Karpas-422 (cell line): ENCODE measurements at regions not wholly inside any gene's neighbourhood (a gene's known extent, or its start where the extent isn't known, plus 50 kb on each side); places are given as distances from the start of the nearest gene placed in this dataset.
"Not testable (repeated sequence)": the region's sequence is repeated elsewhere in the genome, so short reads cannot be mapped to it uniquely, and the experiment has no call there.

Experiments
- DNase-seq: peaks from one replicate; pipeline ENCODE4 v3.0.0-alpha.2; 2015
- H2AFZ ChIP-seq: fragments of 200-600 bp; sonication (generic); 2 replicates; pipeline ENCODE4 v1.6.1; 2014; ENCODE audit warnings: antibody characterized with exemption, low read length, mixed read lengths
- H3K27ac ChIP-seq: fragments of 200-600 bp; sonication (generic); 2 replicates; pipeline ENCODE4 v1.5.1; 2014; ENCODE audit warnings: mild to moderate bottlenecking, low read length, moderate library complexity
- H3K27me3 ChIP-seq: fragments of 200-600 bp; sonication (generic); 2 replicates; pipeline ENCODE4 v1.6.1; 2014; ENCODE audit warnings: low read length, mixed read lengths
- H3K36me3 ChIP-seq: fragments of 200-600 bp; sonication (generic); 2 replicates; pipeline ENCODE4 v1.6.1; 2014; ENCODE audit warnings: low read length, mixed read lengths; ENCODE audit not compliant: insufficient read depth
- H3K4me1 ChIP-seq: fragments of 200-600 bp; sonication (generic); 2 replicates; pipeline ENCODE4 v1.6.1; 2014; ENCODE audit warnings: mild to moderate bottlenecking, low read length, mixed read lengths
- H3K4me2 ChIP-seq: fragments of 200-600 bp; sonication (generic); 2 replicates; pipeline ENCODE4 v1.6.1; 2014; ENCODE audit warnings: low read length, low read depth, mild to moderate bottlenecking; ENCODE audit not compliant: poor library complexity, severe bottlenecking
- H3K4me3 ChIP-seq: fragments of 200-600 bp; sonication (generic); 2 replicates; pipeline ENCODE4 v1.5.1; 2014; ENCODE audit warnings: mild to moderate bottlenecking, antibody characterized with exemption, low read length, mixed read lengths
- H3K79me2 ChIP-seq: fragments of 200-600 bp; sonication (generic); 2 replicates; pipeline ENCODE4 v1.6.1; 2014; ENCODE audit warnings: mild to moderate bottlenecking, low read length, mixed read lengths
- H3K9ac ChIP-seq: fragments of 200-600 bp; sonication (generic); 2 replicates; pipeline ENCODE4 v1.6.0; 2014; ENCODE audit warnings: low read length
- H3K9me2 ChIP-seq: fragments of 200-600 bp; sonication (generic), shearing (Covaris generic); replicated peaks from 2 replicates; pipeline ENCODE4 v1.6.0; 2014; ENCODE audit warnings: mild to moderate bottlenecking, low read length, moderate library complexity; ENCODE audit not compliant: insufficient read depth
- H3K9me3 ChIP-seq: fragments of 300-700, 200-600 bp; sonication (generic); 2 replicates; pipeline ENCODE4 v1.6.1; 2014; ENCODE audit warnings: low read length, mixed read lengths
- H4K20me1 ChIP-seq: fragments of 200-600 bp; sonication (generic); 2 replicates; pipeline ENCODE4 v1.6.1; 2014; ENCODE audit warnings: mild to moderate bottlenecking, antibody characterized with exemption, low read length, low read depth; ENCODE audit not compliant: insufficient read depth

GRCh38 chr14:105937253-105938054 lies 411.1 kb downstream of the TMEM121 start:
- no peaks in the 10 kb centered on the region for H3K9me2 ChIP-seq
- no peak overlapping the region for H3K9ac ChIP-seq
- H3K4me2 ChIP-seq, result no peak overlapping the region
- no peaks in the 10 kb centered on the region for H3K27me3 ChIP-seq
- no peaks in the 10 kb centered on the region for H3K9me3 ChIP-seq
- H3K4me1 ChIP-seq, result no peaks in the 10 kb centered on the region
- no peaks in the 10 kb centered on the region for H3K79me2 ChIP-seq
- H3K36me3 ChIP-seq, result no peaks in the 10 kb centered on the region
- no peak for DNase-seq
- no peak overlapping the region for H2AFZ ChIP-seq
- no peak overlapping the region for H3K27ac ChIP-seq
- no peaks in the 10 kb centered on the region for H4K20me1 ChIP-seq
- no peak overlapping the region for H3K4me3 ChIP-seq

GRCh38 chr14:105938055-105938863 lies 411.9 kb downstream of the TMEM121 start:
- Histone ChIP-seq H3K79me2 (no peaks in the 10 kb centered on the region), H3K4me2 (no peak overlapping the region), H3K36me3 (no peaks in the 10 kb centered on the region), H3K9me2 (no peaks in the 10 kb centered on the region), H3K4me1 (no peaks in the 10 kb centered on the region), H4K20me1 (no peaks in the 10 kb centered on the region), H3K27me3 (no peaks in the 10 kb centered on the region), H3K9me3 (no peaks in the 10 kb centered on the region), H3K4me3 (no peak overlapping the region), H3K9ac (no peak overlapping the region), H2AFZ (no peak overlapping the region), H3K27ac (no peak overlapping the region)
- no peak for DNase-seq

GRCh38 chr14:105938959-105939358 lies 412.6 kb downstream of the TMEM121 start:
- DNase-seq, result no peak
- Histone ChIP-seq H3K36me3 (no peaks in the 10 kb centered on the region), H3K9me3 (no peaks in the 10 kb centered on the region), H3K4me2 (no peak overlapping the region), H2AFZ (no peak overlapping the region), H4K20me1 (no peaks in the 10 kb centered on the region), H3K4me1 (no peaks in the 10 kb centered on the region), H3K27me3 (no peaks in the 10 kb centered on the region), H3K9me2 (no peaks in the 10 kb centered on the region), H3K79me2 (no peaks in the 10 kb centered on the region), H3K4me3 (no peak overlapping the region), H3K9ac (no peak overlapping the region), H3K27ac (no peak overlapping the region)

- Histone ChIP-seq H2AFZ (no peak overlapping the region), H3K27me3 (no peaks in the 10 kb centered on the region), H4K20me1 (no peaks in the 10 kb centered on the region), H3K27ac (no peak overlapping the region), H3K4me2 (no peak overlapping the region), H3K9me3 (no peaks in the 10 kb centered on the region), H3K4me3 (no peak overlapping the region), H3K9ac (no peak overlapping the region), H3K9me2 (no peaks in the 10 kb centered on the region), H3K4me1 (no peaks in the 10 kb centered on the region), H3K36me3 (no peaks in the 10 kb centered on the region), H3K79me2 (no peaks in the 10 kb centered on the region)
- no peak for DNase-seq
Measured at GRCh38 chr14:105939810-105940508, 413.6 kb downstream of the TMEM121 start.

GRCh38 chr14:105940534-105941225 lies 414.3 kb downstream of the TMEM121 start:
- Histone ChIP-seq H3K79me2 (no peaks in the 10 kb centered on the region), H2AFZ (no peak overlapping the region), H3K4me1 (no peaks in the 10 kb centered on the region), H3K27ac (no peak overlapping the region), H3K9ac (no peak overlapping the region), H3K9me2 (no peaks in the 10 kb centered on the region), H3K4me2 (no peak overlapping the region), H3K9me3 (no peaks in the 10 kb centered on the region), H3K36me3 (no peaks in the 10 kb centered on the region), H3K27me3 (no peaks in the 10 kb centered on the region), H4K20me1 (no peaks in the 10 kb centered on the region), H3K4me3 (no peak overlapping the region)
- DNase-seq, result no peak

GRCh38 chr14:105941226-105942166 lies 415.1 kb downstream of the TMEM121 start:
- Histone ChIP-seq H4K20me1 (no peaks in the 10 kb centered on the region), H3K4me3 (no peak overlapping the region), H2AFZ (no peak overlapping the region), H3K4me2 (no peak overlapping the region), H3K9ac (no peak overlapping the region), H3K27ac (no peak overlapping the region), H3K36me3 (no peaks in the 10 kb centered on the region), H3K9me2 (no peaks in the 10 kb centered on the region), H3K4me1 (no peaks in the 10 kb centered on the region), H3K9me3 (no peaks in the 10 kb centered on the region), H3K27me3 (no peaks in the 10 kb centered on the region), H3K79me2 (no peaks in the 10 kb centered on the region)
- DNase-seq, result no peak

GRCh38 chr14:105942725-105943124 lies 416.3 kb downstream of the TMEM121 start:
- H3K9me3 ChIP-seq, H4K20me1 ChIP-seq, H3K4me3 ChIP-seq, H3K36me3 ChIP-seq, H3K79me2 ChIP-seq, H3K4me2 ChIP-seq, DNase-seq, H3K27ac ChIP-seq, H3K4me1 ChIP-seq, H3K9ac ChIP-seq, H2AFZ ChIP-seq, H3K9me2 ChIP-seq, H3K27me3 ChIP-seq: not testable (repeated sequence)
